ENCODE measurements at regions not wholly inside any gene's neighbourhood (a gene's known extent, or its start where the extent isn't known, plus 50 kb on each side); places are given as distances from the start of the nearest gene placed in this dataset.
"Not testable (repeated sequence)": the region's sequence is repeated elsewhere in the genome, so short reads cannot be mapped to it uniquely, and the experiment has no call there.

DNA sequence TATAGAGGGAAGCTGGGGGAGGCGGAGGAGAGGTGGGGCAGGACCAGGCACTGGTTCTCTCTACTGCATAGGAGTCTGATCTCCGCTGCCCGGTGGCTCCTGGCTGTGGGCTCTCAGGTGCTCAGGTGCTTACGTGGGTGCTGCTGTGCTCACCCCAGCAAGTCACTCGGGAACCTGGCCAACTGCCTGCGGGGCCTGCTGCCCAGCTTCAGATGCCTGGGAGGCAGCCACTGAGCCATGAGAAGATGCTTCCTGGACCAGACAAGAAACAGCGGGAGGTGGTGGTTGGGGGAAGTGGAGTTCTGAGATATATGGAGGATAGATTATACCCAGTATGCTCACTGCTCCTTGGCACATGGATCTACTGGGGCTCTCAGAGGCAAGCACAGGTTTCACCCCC is 1303.4 kb downstream of the TBC1D22A start:
- Histone ChIP-seq H3K4me3 (no peak overlapping the region), H3K36me3 (no peaks in the 10 kb centered on the region), H3K9me3 (no peaks in the 10 kb centered on the region), H3K27me3 (no peaks in the 10 kb centered on the region), H3K27ac (no peak overlapping the region), H3K4me1 (ENCODE audit: insufficient read depth) (no peaks in the 10 kb centered on the region)
- intact Hi-C loops (cut with DNase I) = no loop called here
- DNase-seq = no peak
- WGBS, 3 donors = 83 to 86% (median 84%) methylated on average over 7 of the region's 7 CpGs
- TF ChIP-seq EP300 (IDR thresholded peaks at IDR 0.05) (no peak), POLR2A (IDR thresholded peaks at IDR 0.05) (no peak)
- TF ChIP-seq, protein P1, sequence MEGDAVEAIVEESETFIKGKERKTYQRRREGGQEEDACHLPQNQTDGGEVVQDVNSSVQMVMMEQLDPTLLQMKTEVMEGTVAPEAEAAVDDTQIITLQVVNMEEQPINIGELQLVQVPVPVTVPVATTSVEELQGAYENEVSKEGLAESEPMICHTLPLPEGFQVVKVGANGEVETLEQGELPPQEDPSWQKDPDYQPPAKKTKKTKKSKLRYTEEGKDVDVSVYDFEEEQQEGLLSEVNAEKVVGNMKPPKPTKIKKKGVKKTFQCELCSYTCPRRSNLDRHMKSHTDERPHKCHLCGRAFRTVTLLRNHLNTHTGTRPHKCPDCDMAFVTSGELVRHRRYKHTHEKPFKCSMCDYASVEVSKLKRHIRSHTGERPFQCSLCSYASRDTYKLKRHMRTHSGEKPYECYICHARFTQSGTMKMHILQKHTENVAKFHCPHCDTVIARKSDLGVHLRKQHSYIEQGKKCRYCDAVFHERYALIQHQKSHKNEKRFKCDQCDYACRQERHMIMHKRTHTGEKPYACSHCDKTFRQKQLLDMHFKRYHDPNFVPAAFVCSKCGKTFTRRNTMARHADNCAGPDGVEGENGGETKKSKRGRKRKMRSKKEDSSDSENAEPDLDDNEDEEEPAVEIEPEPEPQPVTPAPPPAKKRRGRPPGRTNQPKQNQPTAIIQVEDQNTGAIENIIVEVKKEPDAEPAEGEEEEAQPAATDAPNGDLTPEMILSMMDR (IDR thresholded peaks at IDR 0.05) = no peak

DNA sequence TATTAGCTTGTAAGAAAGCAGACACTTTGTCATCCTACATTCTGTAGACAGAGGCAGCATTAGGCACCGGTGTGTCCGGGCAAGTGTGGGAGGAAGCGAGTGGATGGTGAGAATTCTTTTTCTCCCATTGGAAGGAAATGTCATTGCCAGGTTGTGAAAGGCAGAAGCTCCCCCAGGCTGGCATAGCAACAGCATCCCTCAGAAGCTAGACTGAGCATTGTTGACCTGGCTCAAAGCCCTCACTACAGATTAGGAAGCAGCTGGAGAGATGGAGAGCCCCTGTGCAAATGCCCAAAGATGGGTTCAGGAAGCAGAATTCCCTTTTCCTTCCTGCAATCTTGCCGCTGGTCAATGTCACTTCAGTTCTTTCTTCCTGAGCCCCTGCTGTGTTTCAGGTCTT is 1299.3 kb downstream of the TBC1D22A start:
- no peaks in the 10 kb centered on the region for H3K4me1 ChIP-seq (ENCODE audit: insufficient read depth)
- H3K27ac ChIP-seq = no peak overlapping the region
- intact Hi-C loops (cut with DNase I) = no loop called here
- H3K9me3 ChIP-seq = no peaks in the 10 kb centered on the region
- WGBS, 3 donors = 2 to 19% (median 6%) methylated on average over 4 of the region's 4 CpGs
- no peaks in the 10 kb centered on the region for H3K27me3 ChIP-seq
- no peak overlapping the region for H3K4me3 ChIP-seq
- TF ChIP-seq, protein P1 (IDR thresholded peaks at IDR 0.05) = no peak
- TF ChIP-seq EP300 (IDR thresholded peaks at IDR 0.05) = no peak
- TF ChIP-seq POLR2A (IDR thresholded peaks at IDR 0.05) = no peak
- DNase-seq = no peak
- H3K36me3 ChIP-seq = no peaks in the 10 kb centered on the region

DNA sequence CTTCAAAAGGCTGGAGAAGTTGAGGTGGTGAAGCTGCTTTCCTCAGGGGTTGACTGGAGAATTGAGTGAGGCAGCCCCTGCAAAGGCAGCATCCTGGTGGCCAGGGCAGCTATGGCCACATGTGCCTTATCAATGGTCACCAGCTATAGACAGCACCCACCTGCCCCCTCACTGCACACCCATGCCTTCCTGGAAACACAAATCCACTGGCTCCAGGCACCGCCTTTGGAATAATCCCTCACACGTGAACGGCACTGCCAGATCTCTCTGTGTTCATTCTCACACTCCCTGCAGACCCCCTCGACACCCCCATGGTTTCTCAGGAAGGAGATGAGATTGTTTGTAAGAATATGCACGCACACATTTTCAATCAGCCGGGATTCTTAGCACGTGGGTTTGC is 1297.8 kb downstream of the TBC1D22A start:
- H3K36me3 ChIP-seq = no peaks in the 10 kb centered on the region
- 72 to 84% (median 75%) methylated on average over 7 of the region's 7 CpGs for WGBS, 3 donors
- H3K27ac ChIP-seq = no peak overlapping the region
- H3K9me3 ChIP-seq = no peaks in the 10 kb centered on the region
- DNase-seq = no peak
- no peaks in the 10 kb centered on the region for H3K4me1 ChIP-seq (ENCODE audit: insufficient read depth)
- H3K27me3 ChIP-seq = no peaks in the 10 kb centered on the region
- no peak for TF ChIP-seq EP300 (IDR thresholded peaks at IDR 0.05)
- TF ChIP-seq POLR2A (IDR thresholded peaks at IDR 0.05) = no peak
- TF ChIP-seq, protein P1 (IDR thresholded peaks at IDR 0.05) = no peak
- H3K4me3 ChIP-seq = no peak overlapping the region
- intact Hi-C loops (cut with DNase I) = no loop called here

DNA sequence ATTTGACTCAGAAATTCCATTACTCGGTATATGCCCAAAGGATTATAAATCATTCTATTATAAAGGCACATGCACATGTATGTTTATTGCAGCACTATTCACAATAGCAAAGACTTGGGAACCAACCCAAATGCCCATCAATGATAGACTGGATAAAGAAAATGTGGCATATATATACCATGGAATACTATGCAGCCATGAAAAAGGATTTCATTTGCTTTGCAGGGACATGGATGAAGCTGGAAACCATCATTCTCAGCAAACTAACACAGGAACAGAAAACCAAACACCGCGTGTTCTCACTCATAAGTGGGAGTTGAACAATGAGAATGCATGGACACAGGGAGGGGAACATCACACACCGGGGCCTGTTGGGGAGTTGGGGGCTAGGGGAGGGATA is 1297.1 kb downstream of the TBC1D22A start:
- H3K4me3 ChIP-seq; H3K9me3 ChIP-seq; H3K36me3 ChIP-seq; H3K27ac ChIP-seq; H3K4me1 ChIP-seq (ENCODE audit: insufficient read depth); H3K27me3 ChIP-seq; DNase-seq; intact Hi-C loops (cut with DNase I): not testable (repeated sequence)
- 96 to 98% (median 97%) methylated on average over 4 of the region's 4 CpGs for WGBS, 3 donors

DNA sequence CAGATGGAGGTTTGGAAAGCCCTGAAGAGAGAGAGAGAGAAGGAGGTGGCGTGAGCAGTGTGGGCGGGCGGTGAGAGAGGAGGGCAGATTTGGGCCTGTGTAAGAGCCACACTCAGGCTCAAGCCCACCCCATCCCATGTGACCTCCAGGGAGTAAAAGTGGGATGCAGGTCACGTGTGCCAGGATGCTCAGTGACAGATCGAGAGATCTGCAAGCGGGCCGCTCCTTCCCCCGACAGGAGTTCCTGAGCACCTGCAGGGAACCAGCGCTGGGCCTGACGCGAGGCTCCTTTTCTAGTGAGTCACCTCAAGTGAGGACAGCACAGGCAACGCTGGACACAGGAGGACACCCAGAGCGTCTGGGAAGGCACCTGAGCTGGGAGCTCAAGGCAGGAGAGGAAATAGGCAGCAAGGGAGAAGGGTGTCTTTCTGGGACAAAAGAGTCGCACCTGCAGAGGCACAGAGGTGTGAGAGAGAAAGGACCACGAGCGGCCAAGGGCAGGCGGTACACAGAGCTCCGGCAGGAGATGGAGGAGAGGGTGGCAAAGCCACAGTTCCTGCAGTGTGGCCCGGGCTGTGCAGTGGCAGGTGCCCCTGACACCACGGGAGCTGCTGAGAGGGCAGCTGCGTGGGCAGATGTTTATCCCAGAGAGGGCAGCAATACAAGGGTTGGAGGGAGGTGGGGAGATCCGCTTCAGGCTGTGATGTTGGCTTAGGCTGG is 1294.8 kb downstream of the TBC1D22A start:
- 78 to 84% (median 82%) methylated on average over 22 of the region's 22 CpGs for WGBS, 3 donors
- no peaks in the 10 kb centered on the region for H3K4me1 ChIP-seq (ENCODE audit: insufficient read depth)
- H3K4me3 ChIP-seq = no peak overlapping the region
- DNase-seq = no peak
- H3K27me3 ChIP-seq = no peaks in the 10 kb centered on the region
- H3K9me3 ChIP-seq = no peaks in the 10 kb centered on the region
- intact Hi-C loops (cut with DNase I) = no loop called here
- H3K27ac ChIP-seq = no peak overlapping the region
- no peak for TF ChIP-seq EP300 (IDR thresholded peaks at IDR 0.05)
- H3K36me3 ChIP-seq = no peaks in the 10 kb centered on the region
